ENCODE measurements at regions not wholly inside any gene's neighbourhood (a gene's known extent, or its start where the extent isn't known, plus 50 kb on each side); places are given as distances from the start of the nearest gene placed in this dataset.

GRCh38 chr4:31068257-31069075 lies 348.3 kb downstream of the PCDH7 start:
- no peak for DNase-seq

DNA sequence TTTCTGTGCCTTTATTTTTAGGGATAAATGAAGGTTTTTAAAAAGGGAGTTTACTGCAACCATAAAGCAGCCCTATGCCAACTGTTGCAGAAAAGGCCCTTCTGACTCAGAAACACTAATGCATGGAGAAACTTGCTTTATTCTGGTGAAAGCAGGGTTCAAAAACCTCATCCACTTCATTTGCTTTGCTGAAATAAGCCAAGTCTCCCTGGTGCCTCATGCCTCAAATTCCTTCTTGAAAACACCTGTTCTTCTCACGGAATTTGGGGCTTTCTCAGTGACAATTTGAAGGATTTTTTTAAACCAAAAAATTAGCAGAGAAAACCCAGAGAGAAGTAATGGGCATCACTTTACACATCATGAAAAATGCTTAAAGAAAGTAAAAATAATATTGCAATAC lies 349.0 kb downstream of the PCDH7 start:
- DNase-seq: no peak

GRCh38 chr4:31071508-31072486 lies 351.6 kb downstream of the PCDH7 start:
- no peak for DNase-seq

DNA sequence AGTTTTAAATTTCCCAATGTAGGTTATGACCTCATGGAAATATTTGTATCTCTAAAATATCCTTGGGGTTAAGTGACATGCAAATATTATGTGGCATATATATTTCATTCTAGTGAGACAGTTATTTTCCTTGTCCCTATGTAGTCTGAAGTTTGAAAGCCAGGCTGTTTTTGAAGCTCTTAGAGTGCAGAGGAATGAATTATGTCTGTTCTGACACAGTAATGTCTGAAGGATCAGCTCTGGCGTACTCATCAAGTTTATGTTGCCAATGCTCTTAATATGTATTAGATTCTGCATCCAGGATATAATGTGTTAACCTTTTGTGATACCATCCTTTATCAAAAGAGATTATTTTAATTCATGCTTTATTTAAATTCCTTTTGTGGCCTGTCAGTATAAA lies 355.8 kb downstream of the PCDH7 start:
- no peak for DNase-seq

- DNase-seq: no peak
Measured at GRCh38 chr4:31078661-31079060, 358.5 kb downstream of the PCDH7 start.

DNA sequence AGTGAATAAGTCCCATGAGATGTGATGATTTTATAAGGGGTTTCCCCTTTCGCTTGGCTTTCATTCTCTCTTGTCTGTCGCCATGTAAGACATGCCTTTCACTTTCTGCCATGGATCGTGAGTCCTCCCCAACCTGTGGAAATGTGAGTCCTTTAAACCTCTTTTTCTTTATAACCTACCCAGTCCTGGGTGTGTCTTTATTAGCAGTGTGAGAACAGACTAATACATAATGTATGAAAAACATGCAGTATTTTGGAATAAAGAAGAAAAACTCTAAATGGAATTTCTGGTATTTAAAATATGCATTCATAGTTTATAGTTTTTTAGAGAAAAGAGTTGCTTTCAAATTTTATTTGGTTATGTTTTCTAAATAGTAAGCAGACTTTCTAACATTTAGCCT lies 360.7 kb downstream of the PCDH7 start:
- DNase-seq: no peak

- DNase-seq: no peak
Measured at GRCh38 chr4:31081366-31081765, 361.2 kb downstream of the PCDH7 start.

DNA sequence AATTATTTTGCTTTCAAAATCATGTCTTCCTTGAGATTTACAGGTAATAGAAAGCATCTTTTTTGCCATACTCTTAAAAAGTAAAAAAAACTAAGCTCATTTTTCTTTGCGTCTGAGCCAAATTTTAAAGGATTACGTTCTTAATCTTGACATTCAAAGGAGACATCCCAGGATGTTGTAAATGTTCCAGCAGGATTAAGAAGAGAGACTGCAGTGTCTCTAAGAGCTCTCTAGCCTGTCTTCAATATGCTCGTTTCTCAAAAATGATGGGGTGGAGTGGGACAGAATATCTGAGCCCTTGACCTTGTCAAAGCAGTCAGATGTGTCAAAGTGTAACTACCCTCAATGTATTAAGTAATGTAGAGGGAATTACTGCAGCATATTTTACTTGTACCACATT lies 363.3 kb downstream of the PCDH7 start:
- no peak for DNase-seq

- DNase-seq: no peak
Measured at GRCh38 chr4:31084806-31085416, 364.7 kb downstream of the PCDH7 start.

DNA sequence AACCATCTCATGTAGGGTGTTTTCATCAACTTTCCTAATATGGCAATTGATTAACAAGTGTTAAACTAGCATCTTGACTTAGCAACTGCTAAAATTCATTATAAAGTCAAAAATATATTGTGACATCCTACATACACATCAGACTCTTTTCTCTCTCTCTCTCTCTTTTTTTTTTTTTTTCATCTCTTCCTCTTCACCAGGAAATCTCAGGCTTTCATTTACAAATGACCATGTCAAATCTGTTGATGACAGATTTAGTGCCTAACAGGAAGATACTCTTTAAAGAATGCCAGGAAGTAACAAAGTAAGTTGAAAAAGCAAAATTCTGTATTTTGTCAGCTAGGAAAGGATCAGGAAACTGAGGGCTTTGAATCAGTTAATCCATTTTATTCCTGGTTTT lies 365.5 kb downstream of the PCDH7 start:
- DNase-seq: no peak

GRCh38 chr4:31086756-31087330 lies 366.7 kb downstream of the PCDH7 start:
- DNase-seq: no peak

DNA sequence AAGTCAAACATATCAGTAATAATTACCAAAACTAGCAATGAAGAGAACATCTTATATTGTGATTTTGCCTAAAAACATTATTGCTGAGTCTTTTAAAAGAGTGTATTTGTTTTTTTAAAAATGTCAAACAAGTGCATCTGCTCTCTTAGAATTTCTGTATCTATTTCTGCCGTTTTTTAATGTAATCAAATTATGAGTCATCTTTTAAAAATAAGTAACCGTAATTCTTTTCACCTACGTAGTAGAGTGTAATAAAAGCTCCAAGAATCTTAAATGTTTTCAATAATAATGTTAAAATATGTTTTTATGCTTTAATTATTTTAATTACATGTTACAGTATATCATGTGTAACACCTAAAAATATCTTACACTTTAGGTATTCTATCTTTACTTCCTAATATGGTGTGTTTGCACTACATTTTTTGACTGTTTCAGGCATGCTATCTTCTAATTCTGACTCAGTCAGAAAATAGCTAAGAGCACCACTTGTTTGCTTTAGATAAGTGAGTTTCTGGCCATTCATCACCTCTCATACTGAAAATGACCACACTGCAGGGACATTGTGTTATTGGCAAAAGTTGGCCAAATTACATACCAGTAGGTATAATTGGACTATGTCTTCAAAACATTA lies 368.5 kb downstream of the PCDH7 start:
- no peak for DNase-seq

DNA sequence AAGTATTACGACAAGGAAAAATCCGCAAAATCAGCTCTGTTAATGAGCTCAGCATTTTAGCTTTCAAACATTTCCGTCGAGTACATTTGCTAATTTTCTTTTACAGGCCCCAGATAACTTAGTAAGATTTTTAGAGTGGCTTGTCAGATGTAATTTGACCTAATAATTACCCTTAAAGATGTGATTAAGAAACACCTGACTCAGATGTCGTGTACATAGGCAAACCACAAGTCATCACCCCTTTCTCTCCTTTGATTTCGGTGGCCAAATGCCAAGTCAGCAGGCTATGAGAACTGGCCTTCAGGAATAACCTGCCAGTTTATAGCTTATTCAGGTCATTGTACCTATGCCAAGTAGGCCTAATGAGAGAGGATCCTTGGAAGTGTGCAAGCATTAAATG lies 369.6 kb downstream of the PCDH7 start:
- no peak for DNase-seq

GRCh38 chr4:31094474-31094873 lies 374.3 kb downstream of the PCDH7 start:
- DNase-seq: no peak

GRCh38 chr4:31097999-31098398 lies 377.8 kb downstream of the PCDH7 start:
- no peak for DNase-seq

DNA sequence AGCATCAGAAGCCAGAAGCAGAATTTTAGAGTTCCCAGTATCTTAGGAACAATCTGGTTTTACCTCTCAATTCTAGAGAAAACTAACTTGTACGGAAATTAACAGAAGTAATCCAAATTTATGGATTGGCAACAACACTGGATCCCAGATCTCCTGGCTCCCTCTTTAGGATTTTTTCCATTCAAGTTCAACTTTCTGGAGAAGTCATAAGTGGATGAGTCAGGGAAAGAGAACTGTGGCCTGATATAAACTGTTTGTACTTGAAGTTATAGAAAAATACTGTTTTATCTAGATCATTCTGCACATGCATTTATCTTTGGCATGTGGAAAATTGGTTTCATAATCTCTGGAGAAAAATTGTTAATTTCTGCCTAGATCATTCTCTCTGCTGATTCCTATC lies 380.4 kb downstream of the PCDH7 start:
- DNase-seq: no peak

DNA sequence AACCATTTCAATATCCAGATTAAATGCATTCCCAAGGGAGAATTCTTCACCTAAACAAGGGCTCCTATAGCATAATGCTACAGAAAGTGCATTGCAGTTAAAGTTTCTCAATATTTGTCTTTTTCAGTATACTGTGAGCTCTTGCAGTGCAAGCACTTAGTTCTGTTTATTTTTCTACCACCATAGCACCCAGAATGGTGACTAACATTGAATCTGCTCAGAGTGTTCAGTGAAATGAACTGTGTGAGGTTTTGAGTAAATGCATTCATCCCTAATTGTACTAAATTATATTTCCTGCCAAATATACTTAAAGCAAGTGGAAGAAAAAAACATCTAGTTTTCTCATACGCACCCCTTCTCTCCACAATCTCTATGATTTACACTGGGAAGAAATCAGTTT lies 383.9 kb downstream of the PCDH7 start:
- no peak for DNase-seq

DNA sequence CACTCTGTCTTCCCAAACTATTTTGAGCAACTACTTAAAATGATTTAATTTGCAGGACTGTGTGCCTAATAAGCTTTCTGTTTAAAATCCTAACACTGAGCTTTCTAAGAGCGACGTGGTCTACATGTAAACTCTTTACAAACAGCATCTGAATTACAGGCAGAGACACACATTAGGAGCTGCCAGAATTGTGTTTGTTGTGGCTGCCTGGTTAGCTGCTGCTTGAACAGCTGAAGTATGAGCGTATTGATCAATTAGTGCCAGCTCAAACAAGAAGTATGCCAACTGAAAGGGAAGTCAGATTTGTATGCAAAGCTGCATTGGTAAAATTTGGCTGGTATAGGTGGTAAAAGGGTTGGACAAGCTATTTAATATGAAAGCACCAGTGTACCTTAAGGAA lies 384.4 kb downstream of the PCDH7 start:
- no peak for DNase-seq

DNA sequence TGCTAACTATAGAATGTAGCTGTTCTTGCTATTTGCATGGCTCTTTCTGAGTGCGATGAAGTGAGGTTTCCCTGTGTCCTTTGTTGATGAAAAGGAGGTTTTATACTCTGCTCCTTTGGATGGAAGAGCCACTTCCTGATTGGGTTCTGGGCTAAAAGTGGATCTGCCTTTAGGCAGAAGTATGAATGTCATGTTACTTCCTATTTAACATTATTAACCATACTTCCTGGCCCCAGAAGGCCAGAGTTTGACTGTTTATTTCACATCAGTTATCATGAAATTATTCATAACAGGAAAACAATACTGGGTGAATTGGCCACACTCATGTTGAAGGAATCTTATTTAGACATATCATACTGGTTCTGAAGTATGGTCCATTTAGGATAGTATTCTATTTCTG lies 386.2 kb downstream of the PCDH7 start:
- DNase-seq: no peak

DNA sequence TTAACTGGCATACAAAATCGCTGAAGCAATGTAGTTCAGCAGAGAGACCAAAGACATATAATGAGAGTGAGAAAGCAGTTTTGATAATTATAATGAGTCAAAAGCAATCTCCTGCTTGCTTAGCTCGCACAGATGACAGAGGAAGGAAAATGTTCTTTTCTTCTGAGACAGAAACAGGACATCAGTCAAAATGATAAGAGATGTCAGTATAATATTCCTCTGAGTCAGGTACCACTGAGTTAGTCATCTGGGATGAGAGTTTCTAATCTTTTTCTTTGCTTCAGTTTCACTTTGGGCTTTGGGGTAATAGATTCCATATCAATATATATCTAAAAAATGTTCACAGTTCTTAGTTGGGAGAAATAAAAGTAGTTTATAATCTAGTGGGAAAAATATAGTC lies 387.2 kb downstream of the PCDH7 start:
- DNase-seq: no peak

DNA sequence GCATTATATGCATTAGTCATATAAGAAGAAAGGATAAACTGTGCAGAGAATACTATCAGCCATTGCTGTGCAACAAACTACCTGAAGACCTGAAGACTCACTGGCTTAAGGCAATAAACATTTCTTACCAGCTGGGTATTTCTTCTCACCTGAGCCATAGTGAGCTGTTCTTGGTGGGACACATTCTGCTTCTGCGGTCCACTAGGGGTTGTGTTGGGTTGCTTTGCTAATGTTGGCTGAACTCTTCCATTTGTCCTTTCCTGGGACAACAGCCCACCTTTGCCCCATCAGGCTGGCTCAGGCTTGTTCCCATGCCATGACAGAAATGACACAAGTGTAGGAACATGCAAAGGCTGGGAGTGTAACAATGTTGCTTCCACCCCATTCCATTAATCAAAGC lies 388.6 kb downstream of the PCDH7 start:
- DNase-seq: no peak

DNA sequence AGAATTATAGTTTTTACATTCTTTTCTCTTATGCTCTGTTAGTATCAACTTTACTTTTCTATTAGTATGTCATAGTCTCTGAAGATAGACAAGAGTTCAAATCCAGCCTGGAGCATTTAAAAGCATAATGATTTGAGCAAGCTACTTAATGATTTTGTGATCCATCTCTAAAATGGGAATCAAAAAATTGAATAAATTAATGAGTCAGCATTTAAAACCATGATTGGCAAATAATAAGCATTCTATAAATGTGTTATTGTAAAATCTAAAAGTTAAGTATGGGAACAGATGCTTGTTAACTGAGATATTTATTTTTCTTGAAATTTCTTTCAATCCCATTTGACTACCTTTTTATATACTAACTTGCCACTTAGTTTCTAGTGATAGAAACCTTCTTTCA lies 391.6 kb downstream of the PCDH7 start:
- DNase-seq: no peak

- no peak for DNase-seq
Measured at GRCh38 chr4:31114816-31115215, 394.6 kb downstream of the PCDH7 start.

Data from NCI-H187 treated with DMSO at 0.1 percent for 48 hours (cell line).